Coronary artery (tissue), 2 donors: ENCODE measurements at regions not wholly inside any gene's neighbourhood (a gene's known extent, or its start where the extent isn't known, plus 50 kb on each side); places are given as distances from the start of the nearest gene placed in this dataset.

Experiments used
- DNase-seq: peaks from one replicate; pipeline ENCODE4 v3.0.0-alpha.2; 2017; ENCODE audit warnings: low spot score
- H3K27ac ChIP-seq, 2 donors: fragments of 200-600 bp; sonication (generic); one replicate each; pipeline ENCODE4 v1.5.1; 2016 to 2019
- H3K4me3 ChIP-seq: fragments of 200-600 bp; sonication (generic); 2 replicates; pipeline ENCODE4 v1.5.1; 2016; ENCODE audit warnings: mild to moderate bottlenecking, moderate library complexity
- CTCF ChIP-seq: fragments of 200-600 bp; sonication (generic); IDR thresholded peaks from one replicate; pipeline ENCODE4 v1.5.1; 2019; ENCODE audit warnings: antibody characterized with exemption

GRCh38 chr12:61797266-61797665 is 462.9 kb upstream of the USP15 start:
- TF ChIP-seq CTCF = no peak
- no peak for DNase-seq
- no peak overlapping the region for H3K27ac ChIP-seq

GRCh38 chr12:61798778-61799177 is 461.4 kb upstream of the USP15 start:
- Histone ChIP-seq H3K4me3 (no peak overlapping the region), H3K27ac (no peak overlapping the region)
- no peak for DNase-seq
- TF ChIP-seq CTCF = no peak

More at GRCh38 chr12:61797266-61797665, 462.9 kb upstream of the USP15 start:
- no peak overlapping the region for H3K4me3 ChIP-seq

- TF ChIP-seq CTCF = no peak
- DNase-seq = no peak
- no peak overlapping the region for H3K4me3 ChIP-seq
- no peak overlapping the region for H3K27ac ChIP-seq
Measured at GRCh38 chr12:61804301-61804700, 455.9 kb upstream of the USP15 start.

GRCh38 chr12:61808856-61809255 is 451.3 kb upstream of the USP15 start:
- Histone ChIP-seq H3K4me3 (no peak overlapping the region), H3K27ac (no peak overlapping the region)
- TF ChIP-seq CTCF = no peak
- DNase-seq = no peak

- no peak overlapping the region for H3K4me3 ChIP-seq
- no peak for TF ChIP-seq CTCF
- H3K27ac ChIP-seq = no peak overlapping the region
- DNase-seq = no peak
Measured at GRCh38 chr12:61810486-61810885, 449.7 kb upstream of the USP15 start.

- H3K4me3 ChIP-seq = no peak overlapping the region
- DNase-seq = no peak
- no peak overlapping the region for H3K27ac ChIP-seq
- no peak for TF ChIP-seq CTCF
Measured at GRCh38 chr12:61821381-61821780, 438.8 kb upstream of the USP15 start.

- Histone ChIP-seq H3K27ac (no peak overlapping the region), H3K4me3 (no peak overlapping the region)
- TF ChIP-seq CTCF = no peak
- no peak for DNase-seq
Measured at GRCh38 chr12:61823102-61823501, 437.1 kb upstream of the USP15 start.
